Hindlimb muscle (tissue), 1 donor: ENCODE measurements at regions not wholly inside any gene's neighbourhood (a gene's known extent, or its start where the extent isn't known, plus 50 kb on each side); places are given as distances from the start of the nearest gene placed in this dataset.

ENCODE experiments used
- DNase-seq: peaks from one replicate; pipeline ENCODE4 v3.0.0-alpha.2; 2013

DNA sequence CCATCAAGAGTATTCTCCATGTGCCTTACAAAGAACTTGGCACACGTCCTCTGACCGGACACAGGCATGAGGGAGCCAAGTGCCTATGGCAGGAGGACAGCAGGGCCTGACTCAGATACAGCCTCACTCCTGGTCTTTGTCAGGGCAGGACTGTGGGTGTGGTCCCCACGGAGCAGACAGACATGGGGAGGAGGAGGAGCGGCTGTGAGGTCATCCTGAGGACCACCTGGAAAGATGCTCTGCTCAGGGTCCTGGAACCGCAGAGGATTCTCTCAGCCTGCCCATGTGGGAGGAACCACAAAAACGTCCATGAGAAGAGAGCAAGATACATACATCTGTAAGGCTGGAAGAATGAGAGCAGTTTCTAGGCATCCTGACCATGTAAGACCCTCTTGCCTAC, 576.3 kb downstream of the BRD1 start:
- no peak for DNase-seq

DNA sequence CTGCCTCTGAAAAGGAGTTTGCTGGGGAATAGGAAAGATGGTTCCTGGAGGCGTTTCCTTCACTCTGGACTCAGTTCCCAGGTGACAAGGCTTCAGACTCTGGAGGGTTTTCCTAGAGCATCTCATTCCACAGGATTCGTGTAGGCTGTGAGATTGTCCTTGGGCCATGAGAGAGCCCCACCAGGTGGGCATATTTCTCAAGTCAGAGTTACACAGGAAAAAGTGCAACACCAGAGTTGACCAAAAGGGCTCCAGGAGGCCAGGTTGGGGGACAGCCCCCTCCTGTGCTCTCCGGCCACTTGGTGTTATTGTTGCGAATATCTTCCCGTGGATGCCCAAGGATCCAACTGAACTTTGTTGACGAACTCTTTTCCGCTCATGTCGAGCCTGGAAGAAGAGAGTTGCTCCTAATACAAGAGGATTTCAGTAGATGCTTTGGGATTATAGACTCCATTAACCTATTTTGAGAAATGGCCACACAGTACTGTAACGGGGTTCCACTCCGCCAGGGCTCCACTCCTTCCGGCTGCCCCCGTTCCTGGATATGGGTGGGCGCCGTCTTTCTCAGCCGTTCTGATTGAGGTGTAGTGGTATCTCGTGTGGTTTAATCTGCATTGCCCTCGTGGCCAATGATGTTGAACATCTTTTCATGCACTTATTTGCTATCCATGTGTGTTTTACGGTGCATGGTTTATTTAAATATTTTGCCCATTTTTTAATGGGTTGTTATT, 580.3 kb downstream of the BRD1 start:
- DNase-seq, result no peak

DNA sequence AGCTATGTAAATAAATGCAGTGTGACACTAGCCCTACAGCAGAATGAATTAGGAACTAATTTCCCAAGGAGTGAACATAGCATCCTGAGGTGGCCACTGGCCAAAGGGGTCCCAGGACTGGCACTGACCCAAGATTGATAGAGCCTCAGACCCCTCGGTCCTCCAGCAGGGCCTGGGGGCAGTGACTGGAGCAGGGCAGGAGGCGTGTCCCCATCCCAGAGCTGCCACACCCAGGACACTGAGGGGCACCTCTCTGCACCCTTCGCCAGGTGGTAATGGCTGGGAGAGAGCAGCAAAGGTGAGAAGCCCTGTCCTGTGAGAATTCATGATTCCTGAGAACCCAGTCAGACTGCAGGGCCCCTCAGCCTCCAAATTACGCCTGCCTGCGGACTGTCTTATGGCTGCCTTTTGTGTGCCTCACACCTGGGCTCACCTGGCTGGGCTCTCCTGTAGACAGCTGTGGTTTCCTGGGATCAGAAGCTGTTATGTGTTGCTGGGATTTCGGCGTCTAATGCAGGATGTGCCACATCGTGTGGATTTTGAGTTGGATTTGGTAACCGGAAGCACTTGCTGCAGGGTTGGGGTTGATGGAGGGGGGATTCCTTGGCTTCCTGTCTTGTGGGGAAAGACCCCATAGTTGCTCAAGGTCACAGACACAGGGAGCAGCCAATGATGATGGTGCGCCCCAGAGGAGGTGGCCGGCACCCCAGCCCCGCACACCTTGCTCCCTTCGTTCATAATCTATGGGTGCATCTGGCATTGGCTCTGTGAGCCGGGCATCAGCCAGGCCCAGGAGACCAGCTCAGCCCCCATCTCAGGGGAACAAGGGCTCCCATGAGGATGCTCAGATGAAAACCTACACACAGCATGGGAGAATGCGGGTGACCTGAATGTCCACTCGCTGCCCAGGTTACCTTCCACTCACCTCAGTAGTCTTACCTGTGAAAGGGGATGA, 582.9 kb downstream of the BRD1 start:
- no peak for DNase-seq

DNA sequence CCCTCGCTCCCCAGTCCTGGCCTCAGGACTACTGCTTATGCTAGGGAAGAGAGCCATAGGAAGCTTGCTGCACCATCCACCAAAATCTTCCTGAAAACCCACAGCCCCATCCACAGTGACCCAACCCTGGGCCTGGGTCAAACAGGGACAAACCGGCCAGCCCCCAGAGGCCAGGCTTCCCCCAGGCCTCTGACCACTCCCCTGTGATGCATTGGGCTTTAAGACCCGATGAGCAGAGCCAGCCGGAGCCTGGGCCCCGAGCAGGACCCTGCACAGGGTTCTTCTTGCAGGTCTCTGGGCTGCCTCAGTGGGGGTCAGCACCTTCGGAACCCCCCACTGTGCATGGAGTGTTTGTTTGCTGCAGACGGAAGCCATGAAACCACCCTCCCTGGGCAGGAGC, 583.7 kb downstream of the BRD1 start:
- DNase-seq, result no peak

DNA sequence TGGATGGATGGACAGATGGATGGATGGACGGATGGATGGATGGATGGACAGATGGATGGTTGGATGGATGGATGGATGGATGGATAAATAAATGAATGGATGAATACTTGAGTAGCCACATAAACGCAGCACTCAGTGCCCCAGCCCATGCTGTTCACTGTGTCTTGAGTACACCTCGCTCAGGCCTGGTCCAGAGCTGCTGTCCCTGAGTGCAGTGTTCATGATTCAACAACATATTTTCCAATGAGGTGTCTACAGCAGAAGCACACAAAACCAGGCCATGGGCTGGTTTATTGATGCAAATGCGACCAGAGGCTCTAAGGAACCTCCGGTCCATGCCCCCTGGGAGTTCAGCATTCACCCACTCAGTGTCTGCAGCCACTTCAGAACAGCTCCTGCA, 584.3 kb downstream of the BRD1 start:
- no peak for DNase-seq

DNA sequence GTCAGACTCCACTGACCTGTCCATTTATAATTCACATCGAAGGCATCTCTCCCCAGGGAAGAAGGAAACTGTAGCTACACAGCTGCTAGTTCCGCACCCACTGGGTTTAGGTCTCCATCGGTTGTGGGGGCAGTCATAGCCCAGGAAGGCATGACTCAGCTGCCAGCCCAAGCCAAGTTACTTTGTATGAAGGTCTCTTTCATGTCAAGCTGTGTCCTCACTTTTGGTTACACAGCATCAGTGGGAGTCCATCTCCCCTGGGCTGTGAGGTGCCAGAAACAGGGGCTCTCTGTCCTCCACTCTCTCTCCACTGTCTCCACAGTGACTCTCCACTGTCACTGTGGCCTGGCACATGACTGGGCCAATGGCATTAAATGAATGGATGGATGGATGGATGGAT, 585.2 kb downstream of the BRD1 start:
- DNase-seq, result no peak

DNA sequence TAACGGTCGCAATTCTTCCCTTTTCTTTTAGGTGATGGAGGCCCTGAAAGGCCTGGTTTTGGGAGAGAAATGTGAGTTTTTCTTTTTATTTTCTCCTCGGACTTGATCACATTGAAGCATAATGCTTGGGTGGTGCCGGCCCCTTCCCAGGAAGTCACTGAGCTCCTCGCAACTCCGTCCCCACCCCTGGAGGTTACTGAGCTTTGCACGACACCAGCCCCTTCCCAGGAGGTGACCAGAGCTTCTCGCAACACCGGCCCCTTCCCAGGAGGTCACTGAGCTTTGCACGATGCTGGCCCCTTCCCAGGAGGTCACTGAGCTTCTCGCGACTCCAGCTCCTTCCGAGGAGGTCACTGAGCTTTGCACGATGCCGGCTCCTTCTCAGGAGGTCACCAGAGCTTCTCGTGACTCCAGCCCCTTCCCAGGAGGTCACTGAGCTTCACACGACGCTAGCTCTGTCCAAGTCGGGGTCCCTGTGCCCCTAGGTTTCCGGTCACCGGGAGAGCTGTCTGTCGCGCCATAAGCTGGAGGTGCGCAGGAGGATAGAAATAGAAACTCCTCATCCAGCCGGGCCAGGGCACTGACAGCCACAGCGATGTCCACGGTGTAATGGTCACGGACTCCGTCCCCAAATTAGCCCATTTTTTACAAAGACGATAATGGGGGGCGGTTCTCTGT, 586.4 kb downstream of the BRD1 start:
- DNase-seq, result no peak

DNA sequence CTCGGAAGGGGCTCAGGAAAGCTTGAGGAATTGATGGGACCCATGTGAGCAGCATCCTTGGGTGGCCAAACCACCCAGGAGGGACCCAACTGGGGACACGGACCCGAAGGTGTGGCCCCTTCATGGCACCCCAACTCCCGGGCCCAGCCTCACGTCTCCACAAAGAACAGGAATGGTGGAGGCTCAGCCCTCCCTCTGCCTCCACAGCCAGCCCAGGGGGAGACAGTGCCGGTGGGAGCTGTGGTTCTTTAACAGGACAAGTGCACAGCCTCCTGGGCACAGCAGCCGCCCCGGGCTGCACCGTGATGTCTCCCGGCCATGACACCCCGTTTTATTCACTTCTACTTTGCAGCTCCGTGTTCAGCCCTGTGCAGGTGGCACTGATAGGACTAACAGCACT, 587.2 kb downstream of the BRD1 start:
- no peak for DNase-seq

DNA sequence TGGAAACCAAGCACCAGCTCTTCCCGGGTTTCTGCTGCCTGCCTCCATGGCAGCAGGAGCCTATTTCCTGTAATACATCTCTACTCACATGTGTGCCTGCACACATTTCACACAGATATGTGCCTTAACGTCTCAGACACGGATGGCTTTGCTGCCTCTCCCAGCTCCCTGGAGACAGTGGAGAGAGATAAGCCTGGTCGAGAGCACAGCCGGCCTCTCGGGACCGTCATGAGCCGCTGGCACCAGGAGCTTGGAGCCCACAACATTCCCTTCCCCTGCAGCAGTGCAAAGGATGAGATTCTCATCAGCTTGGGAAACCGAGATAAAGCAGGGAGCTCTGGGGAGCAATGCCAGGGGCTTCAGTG, 587.7 kb downstream of the BRD1 start:
- DNase-seq, result no peak

DNA sequence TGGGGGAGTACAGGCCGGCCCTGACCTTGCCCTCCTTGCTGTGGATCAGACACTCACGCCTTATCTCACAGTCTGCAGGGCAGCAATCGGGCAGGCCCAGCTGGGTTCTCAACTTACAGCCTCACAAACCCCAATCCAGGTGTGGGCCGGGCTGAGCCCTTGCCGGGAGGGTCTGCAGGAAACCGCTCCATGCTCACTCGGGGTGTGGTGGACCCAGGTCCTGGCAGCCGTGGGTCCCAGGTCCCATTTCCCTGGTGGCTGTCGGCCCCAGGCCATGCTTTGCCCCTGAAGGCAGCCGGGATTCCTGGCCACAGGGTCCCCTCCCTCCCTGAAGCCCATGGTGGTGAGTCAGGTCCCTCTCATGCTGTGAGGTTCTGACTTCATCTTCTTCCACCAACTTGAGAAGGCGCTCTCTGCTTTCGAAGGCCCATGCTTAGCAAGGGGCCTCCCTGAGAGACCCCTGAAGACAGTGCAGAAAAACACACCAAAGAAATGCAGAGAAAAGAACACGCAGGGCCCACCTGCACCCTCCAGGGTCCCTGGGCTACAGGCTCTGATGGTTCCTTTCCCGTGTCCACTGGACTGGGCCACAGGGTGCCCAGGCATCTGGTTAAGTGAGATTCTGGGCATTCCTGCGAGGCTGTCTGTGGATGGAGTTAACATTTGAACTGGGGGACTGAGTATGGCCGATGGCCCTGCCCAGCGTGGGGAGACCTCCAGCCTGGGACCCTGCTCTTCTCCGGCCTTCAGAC, 588.2 kb downstream of the BRD1 start:
- no peak for DNase-seq

DNA sequence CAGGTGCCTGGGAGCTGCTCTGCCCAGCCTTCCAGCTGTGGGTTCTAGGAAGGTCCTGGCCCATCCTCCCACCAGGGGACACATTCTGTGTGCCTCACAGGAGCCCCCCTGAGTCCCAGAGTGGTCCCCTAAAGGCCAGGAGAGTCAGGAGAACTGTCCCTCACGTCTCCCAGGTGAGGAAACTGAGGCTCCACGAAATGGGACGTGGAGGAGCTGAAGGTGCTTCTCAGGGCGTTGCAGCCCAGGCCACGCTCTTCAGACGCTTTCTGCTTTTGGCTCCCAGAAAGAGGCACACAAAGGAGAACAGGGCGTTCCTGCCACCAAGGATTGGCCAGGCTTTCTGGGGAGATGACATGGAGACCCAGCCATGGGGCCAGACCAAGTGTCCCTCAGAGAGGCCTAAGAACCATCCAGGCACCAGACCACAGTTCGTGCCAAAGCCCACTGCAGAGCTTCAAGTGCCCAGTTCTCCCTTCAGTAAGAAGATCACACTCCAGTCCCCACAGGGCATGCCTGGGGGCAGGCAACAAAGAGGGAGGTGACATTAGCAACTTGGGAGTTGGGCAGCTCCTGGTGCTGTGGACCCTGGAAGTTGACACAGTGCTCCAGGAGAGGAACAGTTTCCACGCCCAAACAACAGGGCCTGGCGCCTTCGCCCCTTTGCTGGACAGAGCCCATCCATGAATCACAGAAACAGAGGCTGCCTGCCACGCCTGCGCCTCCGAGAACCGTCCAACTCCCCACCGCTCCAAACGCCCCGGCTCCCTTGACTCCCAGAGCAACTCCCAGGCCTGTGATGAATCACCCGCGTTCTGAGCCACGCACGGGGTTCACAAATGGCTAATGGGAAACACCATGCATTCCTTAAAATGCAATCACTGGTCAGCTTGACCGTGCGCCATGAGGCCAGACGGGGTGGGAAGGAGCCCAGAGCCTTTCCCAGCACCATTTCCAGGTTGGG, 589.2 kb downstream of the BRD1 start:
- no peak for DNase-seq

DNA sequence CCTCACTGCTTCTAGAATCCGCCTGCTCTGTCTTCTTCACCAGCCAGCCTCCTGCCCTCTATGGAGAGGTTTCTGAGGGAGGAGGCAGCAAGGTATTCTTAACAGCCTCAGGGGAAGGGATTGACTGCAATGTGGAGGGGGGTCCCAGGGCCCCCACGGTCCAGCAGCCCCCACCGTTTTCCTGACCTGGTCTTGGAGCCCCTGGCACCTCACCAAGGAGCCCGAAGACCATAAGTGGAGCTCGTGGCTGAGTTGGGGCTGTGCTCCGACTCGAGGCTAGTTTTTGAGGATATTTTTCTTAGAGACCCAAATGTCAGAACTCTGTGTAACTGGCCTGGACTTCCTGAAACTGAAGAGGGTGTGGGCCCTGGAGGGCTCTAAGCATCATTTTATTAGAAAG, 590.0 kb downstream of the BRD1 start:
- DNase-seq, result no peak

DNA sequence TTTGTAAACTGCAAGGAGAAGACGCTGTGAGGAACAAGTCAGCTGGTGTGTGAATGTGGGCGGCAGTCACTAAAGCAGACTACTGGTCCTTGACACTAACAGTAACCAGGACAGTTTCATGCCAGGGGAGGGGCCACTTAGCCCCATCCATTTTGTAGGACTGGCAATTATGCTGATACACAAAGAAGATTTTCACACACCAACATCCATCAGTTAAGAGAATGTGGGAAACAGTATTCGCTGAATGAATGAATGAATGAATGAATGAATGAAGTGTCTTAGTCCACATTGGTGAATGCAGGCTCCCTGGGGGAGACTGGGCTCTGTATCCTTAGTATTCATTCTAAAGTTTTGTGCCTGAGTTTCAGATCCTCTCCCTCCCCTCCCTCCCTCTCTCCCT, 590.4 kb downstream of the BRD1 start:
- DNase-seq, result no peak

DNA sequence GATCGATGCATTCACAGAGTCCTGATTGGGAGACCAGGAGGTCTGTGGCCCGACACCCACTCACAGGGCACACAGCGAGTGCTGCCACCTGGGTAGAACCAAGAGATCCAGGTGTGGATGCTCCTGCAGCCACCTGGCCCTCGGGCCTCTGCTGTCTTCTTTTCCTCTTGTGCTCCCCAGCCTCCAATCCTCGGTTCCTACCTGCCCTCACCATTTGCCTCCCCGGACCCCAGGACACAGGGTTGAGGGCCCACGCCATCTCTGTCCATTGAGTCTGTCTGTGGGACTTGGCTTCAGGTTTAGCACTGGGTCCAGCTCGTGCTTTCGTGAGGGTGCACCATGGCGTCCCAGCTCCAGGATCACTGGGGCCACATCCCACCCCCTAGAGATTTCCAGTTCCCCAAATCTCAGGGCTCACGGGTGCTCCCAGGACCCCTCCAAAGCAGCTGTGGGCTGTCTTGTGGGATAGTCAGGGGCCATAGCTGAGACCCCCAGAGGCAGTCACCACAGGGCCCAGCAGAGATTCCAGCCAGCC, 591.1 kb downstream of the BRD1 start:
- DNase-seq, result no peak

DNA sequence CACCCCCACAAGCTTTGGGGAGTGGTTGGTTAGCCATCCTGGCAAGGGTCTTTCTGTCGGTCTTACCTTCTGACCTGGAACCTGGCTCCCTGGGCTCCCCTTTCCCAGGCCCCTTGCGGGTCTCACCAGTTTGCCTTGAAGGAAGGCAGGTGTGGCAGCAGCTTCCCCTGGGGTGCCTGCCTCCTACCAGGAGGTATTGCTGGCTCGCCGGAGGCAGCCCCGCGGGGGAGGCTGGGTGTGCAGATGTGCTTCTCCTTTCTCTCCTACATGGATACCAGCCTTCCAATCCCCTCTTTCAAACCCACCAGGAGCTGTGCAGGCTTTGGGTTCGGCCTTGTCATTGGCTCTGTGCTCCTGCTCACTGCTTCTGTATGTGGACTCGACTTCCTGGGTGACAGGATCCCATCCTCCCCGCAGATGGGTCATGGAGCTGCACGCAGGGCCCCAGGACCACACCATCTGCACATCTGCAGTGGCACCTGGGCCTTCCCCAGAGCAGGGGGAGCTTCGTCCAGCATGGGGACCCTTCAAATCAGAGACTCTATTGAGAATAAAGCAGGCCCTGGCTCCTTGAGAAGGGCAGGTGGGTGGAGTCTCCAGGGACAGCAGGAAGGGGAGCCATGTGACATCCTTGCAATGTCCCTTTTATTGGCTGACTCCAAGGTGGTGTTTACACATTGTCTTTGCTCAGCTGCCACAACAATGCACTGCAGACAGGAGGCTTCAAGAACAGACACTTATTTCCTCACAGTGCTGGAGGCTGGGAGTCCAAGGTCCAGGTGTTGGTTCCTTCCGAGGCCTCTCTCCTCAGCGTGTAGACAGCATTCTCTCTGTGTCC, 592.0 kb downstream of the BRD1 start:
- DNase-seq, result no peak

DNA sequence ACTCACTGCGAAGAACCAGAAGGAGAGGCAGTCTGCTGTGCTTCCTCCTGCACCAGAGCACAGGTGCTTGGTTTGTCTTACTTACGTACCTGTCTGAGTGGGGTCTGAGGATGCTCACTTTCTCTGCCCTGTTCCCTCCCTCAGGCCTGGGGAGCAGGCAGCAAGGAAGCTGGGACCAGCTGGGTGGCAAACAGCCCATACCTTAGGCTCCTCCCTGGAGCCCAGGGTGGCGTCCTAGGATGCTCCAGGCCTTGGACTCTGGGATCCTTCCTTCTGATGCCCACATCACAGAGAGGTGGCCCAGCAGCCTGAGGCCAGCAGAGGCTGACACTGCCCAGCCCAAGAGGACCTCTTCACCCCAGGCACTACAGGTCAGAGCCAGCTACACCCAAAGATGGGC, 593.2 kb downstream of the BRD1 start:
- no peak for DNase-seq

DNA sequence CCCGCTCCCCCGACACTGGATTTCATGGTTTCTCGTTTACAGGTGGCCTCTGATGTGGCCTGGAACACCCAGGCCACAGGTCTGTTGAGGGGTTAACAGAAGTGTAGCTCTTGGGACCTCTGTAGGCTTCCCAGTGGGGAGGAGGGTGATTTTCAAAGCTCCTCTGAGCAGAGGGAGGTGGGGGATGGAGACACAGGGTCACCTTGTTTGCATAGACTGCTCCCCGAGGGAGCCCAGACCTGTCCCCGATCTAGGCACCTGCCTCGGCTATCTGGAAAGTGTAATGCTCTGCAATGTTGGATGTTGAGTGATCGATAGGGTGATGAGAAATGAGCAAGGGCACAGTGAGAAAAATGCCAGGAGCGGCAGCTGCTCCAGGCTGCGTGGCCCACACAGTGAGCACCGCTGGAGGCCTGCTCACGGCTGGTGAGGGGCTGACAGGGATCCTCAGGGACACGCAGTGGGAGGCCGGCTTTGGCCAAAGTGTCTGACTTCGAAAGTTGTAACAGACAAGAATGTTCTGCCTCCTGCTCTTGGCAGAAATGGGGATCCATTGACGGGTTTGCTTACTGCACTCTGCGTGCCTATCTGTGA, 594.1 kb downstream of the BRD1 start:
- DNase-seq, result no peak

DNA sequence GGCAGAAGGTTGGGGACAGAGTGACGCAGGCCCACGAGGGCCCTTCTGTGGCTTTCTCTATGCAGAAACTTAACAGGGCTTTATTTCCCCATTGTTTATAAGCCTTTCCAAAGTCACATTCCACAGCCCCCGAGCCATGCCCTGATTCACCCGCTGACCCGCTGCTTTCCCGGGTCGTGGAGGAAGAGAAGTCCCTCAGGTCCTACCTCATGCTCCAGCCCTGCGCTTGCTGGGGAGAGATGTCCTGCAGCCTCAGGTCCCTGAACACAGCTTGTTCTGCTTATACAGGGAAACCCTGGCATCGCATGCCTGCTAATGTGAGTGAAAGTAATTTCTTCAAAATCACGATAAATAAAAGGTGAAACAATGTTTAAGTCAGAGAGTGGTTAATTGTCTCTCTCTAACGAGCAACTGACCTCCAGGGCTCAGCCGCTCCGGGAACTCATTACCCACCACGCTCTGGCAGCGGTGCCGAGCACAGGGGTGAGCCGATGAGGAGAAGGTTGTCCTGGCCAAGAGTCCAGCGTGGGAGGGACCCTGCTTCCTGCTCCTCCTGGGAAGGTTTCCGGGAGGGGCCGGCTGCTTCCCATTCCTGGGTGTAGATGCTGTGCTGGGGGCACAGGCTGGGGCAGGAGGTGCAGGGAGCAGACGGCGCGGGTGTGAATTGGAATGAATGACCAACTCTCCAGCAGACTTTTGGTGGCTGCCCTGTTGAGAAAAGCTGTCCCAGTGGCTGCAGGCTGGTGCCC, 595.2 kb downstream of the BRD1 start:
- no peak for DNase-seq

DNA sequence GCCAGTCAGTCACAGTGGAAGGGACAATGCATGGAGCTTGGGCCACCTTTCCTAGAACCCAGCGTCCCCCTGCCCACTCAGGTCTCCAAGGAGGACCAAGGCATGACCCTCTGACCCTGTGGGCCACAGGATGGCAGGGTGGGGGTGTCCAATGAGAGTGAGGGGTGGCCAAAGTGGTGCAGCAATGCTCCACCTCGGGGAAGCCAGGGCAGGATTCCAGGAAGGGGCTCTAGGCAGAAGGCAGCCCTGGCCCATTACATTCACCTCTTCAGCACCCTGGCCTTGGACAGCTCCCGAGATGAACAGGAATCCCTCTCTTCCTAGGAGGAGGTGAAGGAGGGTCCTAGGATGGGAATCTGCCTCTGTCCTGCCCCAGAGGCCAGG, 597.5 kb downstream of the BRD1 start:
- no peak for DNase-seq
